Pulmonary artery endothelial cell (primary cell): ENCODE measurements at regions not wholly inside any gene's neighbourhood (a gene's known extent, or its start where the extent isn't known, plus 50 kb on each side); places are given as distances from the start of the nearest gene placed in this dataset.

Experiments
- DNase-seq: peaks from one replicate; pipeline ENCODE4 v3.0.0-alpha.2; 2011; ENCODE audit warnings: low read depth, low spot score

DNA sequence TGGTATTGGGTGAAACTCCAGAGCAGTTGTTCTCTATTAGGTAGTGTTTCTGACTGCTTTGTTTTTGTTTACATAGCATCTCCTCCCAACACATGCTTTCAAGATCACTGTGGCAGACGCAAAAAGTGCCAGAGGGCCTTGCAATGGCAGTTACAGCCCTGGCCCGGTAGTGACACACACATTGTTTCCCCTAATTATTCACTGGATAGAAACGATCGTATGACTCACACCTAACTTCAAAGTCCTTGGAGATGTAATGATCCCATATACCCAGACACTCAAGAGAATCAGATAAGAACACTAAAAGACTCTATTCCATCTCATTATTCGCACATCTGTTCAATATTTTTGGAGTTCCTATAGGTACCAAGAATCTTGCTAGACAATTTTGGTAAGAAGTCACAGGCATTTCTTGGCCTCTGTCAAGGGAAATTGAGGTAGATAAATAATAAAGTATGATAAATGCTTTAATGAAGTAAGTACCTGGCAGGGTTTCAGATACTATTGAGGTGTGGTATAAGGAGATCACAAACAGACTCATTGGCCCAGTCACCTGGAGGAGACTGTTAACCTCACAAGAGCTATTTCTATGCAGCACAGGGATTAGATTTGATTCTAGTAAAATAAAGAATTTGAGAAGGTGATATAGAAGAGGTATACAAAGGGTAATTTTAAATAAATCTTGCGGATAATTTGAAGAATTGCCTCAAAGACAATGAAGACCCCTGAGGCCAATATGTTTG is 485.3 kb downstream of the SLITRK6 start:
- DNase-seq = no peak

- DNase-seq = no peak
Measured at GRCh38 chr13:85312071-85312470, 487.1 kb downstream of the SLITRK6 start.

DNA sequence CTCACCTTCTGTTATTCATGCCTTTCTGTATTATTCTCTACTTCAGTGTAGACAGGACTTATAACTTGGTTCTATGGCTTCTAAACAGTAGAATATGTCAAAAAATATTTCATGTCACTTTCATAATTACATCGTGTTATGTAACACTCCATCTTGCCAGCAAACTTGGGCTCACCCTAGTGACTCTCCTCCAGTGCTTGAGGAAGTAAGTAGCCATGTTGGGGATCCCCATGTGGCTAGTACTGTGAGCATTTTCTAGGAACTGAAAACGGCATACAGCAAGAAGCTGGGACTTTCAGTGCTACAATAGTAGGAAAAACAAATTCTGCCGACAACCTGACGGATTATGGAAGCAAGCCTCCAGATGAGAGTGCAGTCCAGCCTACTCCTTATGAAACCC is 495.6 kb downstream of the SLITRK6 start:
- no peak for DNase-seq

DNA sequence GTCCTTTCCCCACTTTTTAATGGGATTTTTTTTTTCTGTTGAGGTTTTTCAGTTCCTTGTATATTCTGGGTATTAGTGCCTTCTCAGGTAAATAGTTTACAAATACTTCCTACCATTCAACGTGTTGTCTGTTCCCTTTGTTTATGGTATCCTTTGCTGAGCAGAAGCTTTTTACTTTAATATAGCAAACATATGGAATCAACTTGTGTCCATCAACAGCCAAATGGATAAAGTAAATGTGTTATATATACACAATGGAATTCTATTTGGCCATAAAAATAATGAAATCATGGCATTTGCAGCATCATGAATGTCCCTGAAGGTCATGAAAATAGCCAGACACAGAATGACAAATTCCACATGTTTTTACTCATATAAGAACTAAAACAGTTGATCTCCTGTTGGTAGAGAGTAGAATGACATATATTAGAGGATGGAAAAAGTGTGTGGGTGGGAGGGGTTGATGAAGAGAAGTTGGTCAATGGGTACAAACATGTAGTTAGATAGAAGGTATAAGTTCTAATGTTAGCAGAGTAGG is 500.8 kb downstream of the SLITRK6 start:
- DNase-seq = no peak

DNA sequence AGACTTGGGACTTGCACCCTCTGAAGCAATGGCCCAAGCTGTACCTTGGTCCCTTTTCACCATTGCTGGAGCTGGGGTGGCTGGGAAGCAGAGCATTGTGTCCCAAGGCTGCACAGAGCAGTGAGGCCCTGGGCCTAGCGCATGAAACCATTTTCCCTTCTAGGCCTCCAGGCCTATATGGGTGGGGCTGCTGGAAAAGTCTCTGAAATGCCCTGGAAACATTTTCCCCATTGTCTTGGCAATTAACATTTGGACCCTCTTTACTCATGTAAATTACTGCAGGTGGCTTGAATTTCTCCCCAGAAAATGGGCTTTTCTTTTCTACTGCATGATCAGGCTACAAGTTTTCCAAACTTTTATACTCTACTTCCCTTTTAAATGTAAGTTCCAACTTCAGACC is 510.5 kb downstream of the SLITRK6 start:
- no peak for DNase-seq

- no peak for DNase-seq
Measured at GRCh38 chr13:85287528-85287927, 511.7 kb downstream of the SLITRK6 start.

DNA sequence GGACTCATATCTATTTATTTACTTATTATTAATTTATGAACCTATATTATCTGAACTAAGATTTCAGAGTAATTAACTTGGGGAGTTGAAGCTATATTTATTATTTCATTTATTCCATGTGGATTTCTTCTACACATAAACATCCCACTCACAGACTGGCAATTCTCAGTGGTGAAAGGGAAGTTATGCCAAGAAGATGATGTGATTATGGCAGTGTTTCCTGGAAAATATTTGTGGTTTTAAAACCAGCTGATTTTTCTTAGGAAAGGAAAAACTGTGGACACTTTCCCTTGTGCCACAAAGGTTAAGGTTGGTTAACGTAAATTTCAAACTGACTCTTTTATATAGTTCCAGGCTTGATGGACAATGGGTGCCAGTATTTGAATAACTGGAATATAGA is 513.1 kb downstream of the SLITRK6 start:
- no peak for DNase-seq

- DNase-seq = no peak
Measured at GRCh38 chr13:85284349-85284748, 514.9 kb downstream of the SLITRK6 start.

DNA sequence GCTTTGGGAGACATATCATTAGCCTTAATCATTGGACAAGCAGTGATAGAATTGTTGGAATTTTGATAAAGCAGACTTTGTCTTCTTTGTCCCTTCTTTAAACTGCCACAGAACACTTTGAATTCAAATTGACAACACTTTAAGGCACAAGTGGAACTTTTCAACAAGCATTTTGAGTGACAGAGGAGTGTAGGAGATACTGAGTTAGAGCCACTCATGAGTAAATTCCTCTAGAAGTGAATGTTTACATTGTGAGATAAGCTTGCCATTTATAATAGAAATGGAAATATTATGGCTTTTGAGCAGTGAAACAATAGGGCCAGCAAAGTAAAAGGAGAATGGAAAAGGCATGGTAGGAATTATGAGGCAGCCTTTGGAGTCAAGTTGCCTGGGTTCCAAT is 515.8 kb downstream of the SLITRK6 start:
- DNase-seq = no peak

- no peak for DNase-seq
Measured at GRCh38 chr13:85282876-85283275, 516.3 kb downstream of the SLITRK6 start.

DNA sequence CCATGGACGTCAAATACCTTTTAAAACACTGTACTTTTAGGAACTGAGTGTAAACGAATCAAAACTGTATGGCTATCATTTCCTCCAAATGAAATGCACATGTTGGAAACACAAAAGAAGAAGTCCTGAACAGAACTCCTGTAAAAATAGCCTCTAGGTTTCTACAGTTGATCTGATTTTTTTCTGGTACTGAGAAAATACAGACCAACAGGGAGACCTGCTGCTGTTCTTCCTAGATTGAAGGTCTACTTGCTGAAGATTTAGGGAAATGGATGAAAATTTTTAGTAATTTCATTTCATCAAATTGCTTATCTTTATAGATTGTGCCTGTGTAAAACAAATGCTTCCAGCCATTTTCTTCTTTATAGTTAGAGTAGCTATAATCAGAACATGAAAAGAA is 520.4 kb downstream of the SLITRK6 start:
- no peak for DNase-seq

GRCh38 chr13:85277748-85278147 is 521.5 kb downstream of the SLITRK6 start:
- no peak for DNase-seq

DNA sequence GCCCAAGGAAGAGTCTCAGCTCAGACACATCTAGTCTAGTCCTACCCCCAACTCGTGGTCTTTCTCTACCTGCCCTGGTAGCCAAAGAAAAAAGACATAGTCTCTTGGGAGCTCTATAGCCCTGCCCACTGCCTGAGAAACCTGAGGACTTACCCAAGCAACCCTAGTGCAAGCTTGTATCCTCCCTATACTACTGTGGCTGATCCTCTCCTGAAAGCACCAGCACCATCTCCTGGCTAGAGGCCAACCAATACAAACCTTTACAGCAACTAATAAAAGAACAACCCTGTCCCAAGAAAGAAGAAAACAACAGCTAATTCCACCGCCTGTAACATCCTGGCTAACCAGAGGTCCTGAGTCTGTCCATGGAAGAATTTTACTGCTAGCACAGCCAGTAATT is 532.4 kb downstream of the SLITRK6 start:
- no peak for DNase-seq

GRCh38 chr13:85266331-85266730 is 532.9 kb downstream of the SLITRK6 start:
- no peak for DNase-seq

DNA sequence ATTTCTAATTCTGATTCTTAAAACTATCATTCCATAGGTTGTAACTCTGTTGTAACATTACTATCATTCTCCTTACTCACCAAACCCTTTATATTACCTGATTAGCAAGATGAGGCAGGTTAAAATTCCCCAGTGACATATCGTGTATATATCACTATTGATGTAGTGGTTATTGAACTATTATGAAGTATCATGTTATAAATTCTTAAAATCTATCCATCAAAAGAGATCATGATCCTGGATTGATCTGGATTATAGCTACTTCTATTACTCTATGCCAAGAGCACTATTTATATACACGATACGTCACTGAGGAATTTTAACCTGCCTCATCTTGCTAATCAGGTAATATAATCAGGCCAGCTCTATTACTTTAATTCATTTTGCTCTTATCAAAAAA is 533.9 kb downstream of the SLITRK6 start:
- DNase-seq = no peak

GRCh38 chr13:85262499-85262898 is 536.7 kb downstream of the SLITRK6 start:
- DNase-seq = no peak

DNA sequence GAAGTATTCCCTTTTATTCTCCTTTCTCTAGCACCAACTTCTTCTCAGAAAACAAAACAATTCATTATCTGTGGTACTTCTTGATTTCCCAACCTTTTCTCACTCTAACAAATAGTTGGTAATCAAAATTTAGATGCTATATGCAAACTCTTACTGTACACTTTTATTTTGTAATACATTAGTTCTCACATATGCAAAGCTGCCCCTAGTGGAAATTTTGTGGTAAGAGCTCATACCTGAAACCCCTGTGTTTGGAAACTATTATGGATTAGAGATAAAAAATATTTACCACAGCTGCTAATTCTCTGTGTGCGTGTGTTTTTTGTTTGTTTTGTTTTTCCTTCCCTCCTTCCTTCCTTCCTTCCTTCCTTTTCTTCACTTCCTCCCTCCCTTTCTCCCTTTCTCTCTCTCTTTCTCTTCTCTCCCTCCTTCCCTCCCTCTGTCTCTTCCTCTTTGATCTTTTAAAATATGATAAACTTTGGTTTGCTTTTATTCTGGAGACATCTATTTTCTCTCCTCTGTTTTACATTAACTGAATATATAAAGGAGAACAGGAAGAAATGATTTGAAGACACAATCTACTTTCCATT is 537.4 kb downstream of the SLITRK6 start:
- DNase-seq = no peak

- no peak for DNase-seq
Measured at GRCh38 chr13:85260896-85261295, 538.3 kb downstream of the SLITRK6 start.

DNA sequence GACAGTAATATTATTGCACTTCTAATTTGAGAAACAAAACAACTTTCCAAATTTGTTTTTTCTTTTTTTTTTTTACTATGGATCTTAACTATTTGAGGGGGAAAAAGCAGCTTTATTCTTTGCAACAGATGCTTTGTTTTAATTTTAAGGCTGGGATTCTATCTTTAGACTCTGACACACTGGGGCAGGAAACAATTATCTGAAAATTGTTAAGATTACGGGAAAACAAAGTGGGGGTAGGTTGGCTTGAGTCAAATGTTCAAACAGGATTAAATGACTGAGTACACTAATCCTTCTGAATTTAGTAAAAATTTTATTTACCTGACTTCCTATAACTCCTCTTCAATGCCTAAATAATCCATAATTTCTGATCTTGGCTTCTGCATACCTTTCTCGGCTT is 543.2 kb downstream of the SLITRK6 start:
- no peak for DNase-seq

DNA sequence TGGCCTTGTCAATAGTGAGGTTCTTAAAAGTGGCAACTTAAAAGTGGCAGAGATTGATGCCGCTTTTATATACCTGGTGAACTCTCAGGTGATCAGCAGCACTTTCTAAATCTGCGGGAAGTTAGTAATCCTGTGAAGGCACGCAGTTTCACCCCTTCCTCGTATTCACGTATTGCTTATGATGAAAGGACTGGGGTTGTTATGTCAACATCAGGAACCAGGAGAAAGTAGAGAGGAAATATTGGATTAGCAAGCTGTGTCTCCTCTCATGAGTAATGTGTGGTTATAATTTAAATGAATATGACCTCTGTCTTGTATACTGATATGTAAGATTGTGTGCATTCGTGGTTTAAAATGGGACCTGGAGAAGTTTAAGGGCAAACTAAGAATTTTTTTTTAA is 544.6 kb downstream of the SLITRK6 start:
- no peak for DNase-seq

GRCh38 chr13:85249151-85249550 is 550.1 kb downstream of the SLITRK6 start:
- no peak for DNase-seq

DNA sequence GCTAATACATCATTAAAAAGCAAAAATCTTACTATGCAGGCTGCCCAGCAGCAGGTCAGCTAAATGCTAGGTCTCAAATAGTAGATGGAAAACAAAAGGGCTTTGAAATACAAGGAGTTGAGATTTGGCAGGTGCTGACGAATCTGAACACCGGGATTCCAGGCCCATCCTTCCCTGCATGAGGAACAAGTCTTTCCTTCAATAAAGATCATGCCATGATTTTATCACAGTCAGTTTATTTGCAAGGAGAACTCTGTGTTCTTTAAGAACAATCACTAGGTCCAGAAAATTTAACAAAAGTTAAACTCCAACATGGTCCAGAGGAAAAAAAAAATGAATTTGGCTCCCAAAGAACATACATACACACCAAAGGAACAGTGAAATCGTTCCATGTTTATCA is 551.4 kb downstream of the SLITRK6 start:
- no peak for DNase-seq

DNA sequence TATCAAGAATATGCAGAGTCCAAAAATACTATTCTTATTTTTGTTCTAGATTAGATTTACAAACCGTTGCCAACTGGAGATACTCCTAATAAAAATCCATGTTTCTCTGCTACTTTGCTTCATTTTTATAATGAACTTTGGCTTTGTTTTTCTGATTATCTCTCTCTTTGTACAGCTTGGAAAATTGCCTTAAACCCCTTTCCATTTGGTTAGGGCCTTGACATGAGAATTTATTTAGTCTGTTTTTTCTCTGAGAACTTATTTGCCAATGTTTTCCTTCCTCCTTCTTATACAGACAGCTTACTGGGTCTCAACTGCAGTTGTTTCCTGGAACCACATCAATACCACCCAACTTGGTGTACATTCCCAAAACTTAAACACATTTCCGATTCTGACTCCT is 555.4 kb downstream of the SLITRK6 start:
- no peak for DNase-seq
